OCI-LY3 (cell line): ENCODE measurements at regions not wholly inside any gene's neighbourhood (a gene's known extent, or its start where the extent isn't known, plus 50 kb on each side); places are given as distances from the start of the nearest gene placed in this dataset.

Experiments used
- H2AFZ ChIP-seq: fragments of 200-600, 300-600 bp; shearing (Covaris generic); 2 replicates; pipeline ENCODE4 v1.6.0; 2014; ENCODE audit warnings: antibody characterized with exemption, low read depth, low read length
- H3K27ac ChIP-seq: fragments of 200-600, 300-600 bp; sonication (generic); 2 replicates; pipeline ENCODE4 v1.5.1; 2014; ENCODE audit warnings: mild to moderate bottlenecking, low read length, moderate library complexity, mixed read lengths
- H3K27me3 ChIP-seq: fragments of 200-600, 300-600 bp; sonication (generic); 2 replicates; pipeline ENCODE4 v1.6.1; 2014; ENCODE audit warnings: low read depth, low read length, mixed read lengths
- H3K36me3 ChIP-seq: fragments of 200-600, 300-600 bp; sonication (generic); replicated peaks from 2 replicates; pipeline ENCODE3; 2014; ENCODE audit warnings: low read depth, low read length, mixed read lengths
- H3K4me1 ChIP-seq: fragments of 300-600, 200-600 bp; sonication (generic); 2 replicates; pipeline ENCODE4 v1.6.1; 2014; ENCODE audit warnings: low read length, mixed read lengths
- H3K4me2 ChIP-seq: fragments of 200-600, 300-600 bp; sonication (generic); 2 replicates; pipeline ENCODE4 v1.6.1; 2014; ENCODE audit warnings: low read length, mixed read lengths
- H3K4me3 ChIP-seq: fragments of 300-600, 200-600 bp; sonication (generic); 2 replicates; pipeline ENCODE4 v1.5.1; 2014; ENCODE audit warnings: antibody characterized with exemption, mild to moderate bottlenecking, low read length, moderate library complexity
- H3K79me2 ChIP-seq: fragments of 300-600, 200-600 bp; shearing (Covaris generic); 2 replicates; pipeline ENCODE4 v1.6.1; 2014; ENCODE audit warnings: mild to moderate bottlenecking, low read length, mixed read lengths
- H3K9ac ChIP-seq: fragments of 300-600, 200-600 bp; shearing (Covaris generic); 2 replicates; pipeline ENCODE4 v1.6.0; 2014; ENCODE audit warnings: mild to moderate bottlenecking, low read length, moderate library complexity
- H3K9me3 ChIP-seq: fragments of 200-600, 300-600 bp; shearing (Covaris generic); 2 replicates; pipeline ENCODE4 v1.6.1; 2014; ENCODE audit warnings: low read length, mixed read lengths; ENCODE audit not compliant: insufficient read depth
- H4K20me1 ChIP-seq: fragments of 200-600, 300-600 bp; sonication (generic); 2 replicates; pipeline ENCODE4 v1.6.1; 2016; ENCODE audit warnings: low read length, mixed read lengths; ENCODE audit not compliant: insufficient read depth
- CTCF ChIP-seq: fragments of 200-600, 300-600 bp; sonication (generic); IDR thresholded peaks from 2 replicates; pipeline ENCODE4 v1.5.1; 2014; ENCODE audit warnings: antibody characterized with exemption, low read length, low read depth
- EZH2phosphoT487 ChIP-seq: fragments of 200-600 bp; shearing (Covaris generic); IDR thresholded peaks from 2 replicates; pipeline ENCODE4 v1.6.1; 2018; ENCODE audit warnings: antibody characterized with exemption, mixed run types, low read depth

GRCh38 chr12:104814944-104815343 lies 143.1 kb downstream of the SLC41A2 start:
- H3K4me1 ChIP-seq = no peaks in the 10 kb centered on the region
- no peaks in the 10 kb centered on the region for H3K79me2 ChIP-seq
- no peak for TF ChIP-seq CTCF
- TF ChIP-seq EZH2phosphoT487 = no peak
- H3K27ac ChIP-seq = no peak overlapping the region
- H3K4me3 ChIP-seq = no peak overlapping the region
- H3K9ac ChIP-seq = no peak overlapping the region
- H4K20me1 ChIP-seq = no peaks in the 10 kb centered on the region
- H3K4me2 ChIP-seq = no peak overlapping the region
- no peaks in the 10 kb centered on the region for H3K9me3 ChIP-seq
- H3K36me3 ChIP-seq = peaks cover 11% of the 10 kb centered on the region
- no peaks in the 10 kb centered on the region for H3K27me3 ChIP-seq
- no peak overlapping the region for H2AFZ ChIP-seq
